Stimulated activated memory B cell treated with anti-CD40 and anti-IgM and Interleukin-4, amounts not matched to agents 10 μg/mL and 1 μg/mL and 100 μg/mL, for 72 hours (primary cell): ENCODE measurements at regions not wholly inside any gene's neighbourhood (a gene's known extent, or its start where the extent isn't known, plus 50 kb on each side); places are given as distances from the start of the nearest gene placed in this dataset.
"Not testable (repeated sequence)": the region's sequence is repeated elsewhere in the genome, so short reads cannot be mapped to it uniquely, and the experiment has no call there.

ENCODE experiments used
- ATAC-seq: fragments of 150-1000 bp; cut with Tn5 transposase; 2 replicates; pipeline ENCODE4 v1.10.0; 2021
- H3K27ac Mint-ChIP-seq: one replicate; pipeline ENCODE4 v1.8.0; 2022; ENCODE audit warnings: mild to moderate bottlenecking, mixed read lengths
- H3K27me3 Mint-ChIP-seq: one replicate; pipeline ENCODE4 v1.8.0; 2022; ENCODE audit warnings: mixed read lengths
- H3K36me3 Mint-ChIP-seq: one replicate; pipeline ENCODE4 v1.8.0; 2022; ENCODE audit warnings: mixed read lengths
- H3K4me1 Mint-ChIP-seq: one replicate; pipeline ENCODE4 v1.8.0; 2022; ENCODE audit warnings: mixed read lengths
- H3K4me3 Mint-ChIP-seq: one replicate; pipeline ENCODE4 v1.8.0; 2022; ENCODE audit warnings: mild to moderate bottlenecking, moderate library complexity, mixed read lengths
- H3K9me3 Mint-ChIP-seq: one replicate; pipeline ENCODE4 v1.8.0; 2022; ENCODE audit warnings: mixed read lengths

GRCh38 chr6:44044154-44044539 lies 83.1 kb downstream of the MRPL14 start:
- Mint-ChIP-seq H3K27ac (no peak overlapping the region), H3K27me3 (peaks cover 16% of the 10 kb centered on the region), H3K4me1 (no peaks in the 10 kb centered on the region), H3K36me3 (no peaks in the 10 kb centered on the region), H3K4me3 (no peak overlapping the region), H3K9me3 (no peaks in the 10 kb centered on the region)
- ATAC-seq: no peak

- peaks cover 19% of the 10 kb centered on the region for H3K27me3 Mint-ChIP-seq
- no peak overlapping the region for H3K4me3 Mint-ChIP-seq
- no peaks in the 10 kb centered on the region for H3K4me1 Mint-ChIP-seq
- no peaks in the 10 kb centered on the region for H3K9me3 Mint-ChIP-seq
- no peak for ATAC-seq
- no peak overlapping the region for H3K27ac Mint-ChIP-seq
- H3K36me3 Mint-ChIP-seq: no peaks in the 10 kb centered on the region
Measured at GRCh38 chr6:44043479-44044153, 83.6 kb downstream of the MRPL14 start.

GRCh38 chr6:44042989-44043478 lies 84.2 kb downstream of the MRPL14 start:
- no peak overlapping the region for H3K27ac Mint-ChIP-seq
- peaks cover 25% of the 10 kb centered on the region for H3K27me3 Mint-ChIP-seq
- H3K4me3 Mint-ChIP-seq: no peak overlapping the region
- no peaks in the 10 kb centered on the region for H3K9me3 Mint-ChIP-seq
- H3K4me1 Mint-ChIP-seq: no peaks in the 10 kb centered on the region
- H3K36me3 Mint-ChIP-seq: no peaks in the 10 kb centered on the region
- ATAC-seq: no peak

- Mint-ChIP-seq H3K4me1 (no peaks in the 10 kb centered on the region), H3K27ac (no peak overlapping the region), H3K4me3 (no peak overlapping the region), H3K27me3 (peaks cover 28% of the 10 kb centered on the region), H3K9me3 (no peaks in the 10 kb centered on the region), H3K36me3 (no peaks in the 10 kb centered on the region)
- no peak for ATAC-seq
Measured at GRCh38 chr6:44042261-44042988, 84.8 kb downstream of the MRPL14 start.

- H3K9me3 Mint-ChIP-seq: no peaks in the 10 kb centered on the region
- no peak overlapping the region for H3K27ac Mint-ChIP-seq
- no peak overlapping the region for H3K4me3 Mint-ChIP-seq
- no peaks in the 10 kb centered on the region for H3K36me3 Mint-ChIP-seq
- H3K27me3 Mint-ChIP-seq: peaks cover 27% of the 10 kb centered on the region
- H3K4me1 Mint-ChIP-seq: no peaks in the 10 kb centered on the region
- no peak for ATAC-seq
Measured at GRCh38 chr6:44041461-44042260, 85.6 kb downstream of the MRPL14 start.

- no peak for ATAC-seq
- Mint-ChIP-seq H3K9me3 (no peaks in the 10 kb centered on the region), H3K27me3 (peaks cover 36% of the 10 kb centered on the region), H3K4me1 (peaks cover 2% of the 10 kb centered on the region), H3K27ac (no peak overlapping the region), H3K4me3 (no peak overlapping the region), H3K36me3 (no peaks in the 10 kb centered on the region)
Measured at GRCh38 chr6:44040786-44041185, 86.5 kb downstream of the MRPL14 start.

GRCh38 chr6:44039839-44040350 lies 87.4 kb downstream of the MRPL14 start:
- Mint-ChIP-seq H3K27ac (no peak overlapping the region), H3K36me3 (no peaks in the 10 kb centered on the region), H3K27me3 (peaks cover 45% of the 10 kb centered on the region), H3K9me3 (no peaks in the 10 kb centered on the region), H3K4me1 (peaks cover 6% of the 10 kb centered on the region), H3K4me3 (no peak overlapping the region)
- no peak for ATAC-seq

GRCh38 chr6:44039191-44039719 lies 88.0 kb downstream of the MRPL14 start:
- Mint-ChIP-seq H3K27me3 (peaks cover 51% of the 10 kb centered on the region), H3K9me3 (no peaks in the 10 kb centered on the region), H3K4me3 (no peak overlapping the region), H3K27ac (no peak overlapping the region), H3K36me3 (no peaks in the 10 kb centered on the region), H3K4me1 (peaks cover 6% of the 10 kb centered on the region)
- peak; percentile 57 for ATAC-seq

- Mint-ChIP-seq H3K27ac (no peak overlapping the region), H3K36me3 (no peaks in the 10 kb centered on the region), H3K4me3 (no peak overlapping the region), H3K27me3 (peaks cover 52% of the 10 kb centered on the region), H3K4me1 (peaks cover 6% of the 10 kb centered on the region), H3K9me3 (no peaks in the 10 kb centered on the region)
- no peak for ATAC-seq
Measured at GRCh38 chr6:44038543-44039065, 88.6 kb downstream of the MRPL14 start.

- no peak overlapping the region for H3K4me3 Mint-ChIP-seq
- H3K36me3 Mint-ChIP-seq: no peaks in the 10 kb centered on the region
- peaks cover 52% of the 10 kb centered on the region for H3K27me3 Mint-ChIP-seq
- no peaks in the 10 kb centered on the region for H3K9me3 Mint-ChIP-seq
- no peak overlapping the region for H3K27ac Mint-ChIP-seq
- no peak for ATAC-seq
- H3K4me1 Mint-ChIP-seq: peaks cover 6% of the 10 kb centered on the region
Measured at GRCh38 chr6:44037847-44038542, 89.3 kb downstream of the MRPL14 start.

- H3K9me3 Mint-ChIP-seq, H3K36me3 Mint-ChIP-seq, H3K27ac Mint-ChIP-seq, ATAC-seq, H3K4me3 Mint-ChIP-seq, H3K4me1 Mint-ChIP-seq: not testable (repeated sequence)
- H3K27me3 Mint-ChIP-seq: peaks cover 52% of the 10 kb centered on the region
Measured at GRCh38 chr6:44037276-44037675, 90.0 kb downstream of the MRPL14 start.

GRCh38 chr6:44036699-44037101 lies 90.6 kb downstream of the MRPL14 start:
- no peaks in the 10 kb centered on the region for H3K36me3 Mint-ChIP-seq
- H3K27ac Mint-ChIP-seq: no peak overlapping the region
- no peak overlapping the region for H3K4me3 Mint-ChIP-seq
- peaks cover 52% of the 10 kb centered on the region for H3K27me3 Mint-ChIP-seq
- H3K9me3 Mint-ChIP-seq: no peaks in the 10 kb centered on the region
- ATAC-seq: no peak
- H3K4me1 Mint-ChIP-seq: peaks cover 6% of the 10 kb centered on the region

GRCh38 chr6:44036196-44036595 lies 91.1 kb downstream of the MRPL14 start:
- H3K4me3 Mint-ChIP-seq: no peak overlapping the region
- H3K4me1 Mint-ChIP-seq: peaks cover 6% of the 10 kb centered on the region
- no peaks in the 10 kb centered on the region for H3K9me3 Mint-ChIP-seq
- no peak for ATAC-seq
- no peak overlapping the region for H3K27ac Mint-ChIP-seq
- H3K27me3 Mint-ChIP-seq: peaks cover 52% of the 10 kb centered on the region
- H3K36me3 Mint-ChIP-seq: no peaks in the 10 kb centered on the region

- no peak overlapping the region for H3K4me3 Mint-ChIP-seq
- H3K9me3 Mint-ChIP-seq: no peaks in the 10 kb centered on the region
- H3K27me3 Mint-ChIP-seq: peaks cover 52% of the 10 kb centered on the region
- no peak overlapping the region for H3K27ac Mint-ChIP-seq
- no peak for ATAC-seq
- H3K4me1 Mint-ChIP-seq: peaks cover 6% of the 10 kb centered on the region
- H3K36me3 Mint-ChIP-seq: no peaks in the 10 kb centered on the region
Measured at GRCh38 chr6:44035621-44036020, 91.6 kb downstream of the MRPL14 start.
